SK-N-SH (cell line): ENCODE measurements at regions not wholly inside any gene's neighbourhood (a gene's known extent, or its start where the extent isn't known, plus 50 kb on each side); places are given as distances from the start of the nearest gene placed in this dataset.

Experiments used
- CTCF ChIA-PET: fragments of 300-600, 350-600 bp; formaldehyde crosslinking; extraction: SDS; loops from one replicate; lab custom pipeline; 2021; lab: Yijun Ruan, JAX
- POLR2A ChIA-PET: fragments of 350-600 bp; sonication (Branson Sonifier 250); formaldehyde crosslinking; extraction: SDS; loops from one replicate; lab custom pipeline; 2020; ENCODE audit warnings: antibody characterized with exemption, inconsistent platforms; lab: Yijun Ruan, JAX
- DNase-seq: peaks from one replicate; pipeline ENCODE4 v3.0.0; 2012
- H2AFZ ChIP-seq: fragments of 200-600 bp; sonication (generic); 2 replicates; pipeline ENCODE4 v1.8.1; 2016; ENCODE audit warnings: antibody characterized with exemption, mild to moderate bottlenecking, low read depth
- H3F3A ChIP-seq: fragments of 200-600 bp; sonication (generic); replicated peaks from 2 replicates; pipeline ENCODE3; 2016; ENCODE audit warnings: antibody characterized with exemption, mild to moderate bottlenecking; ENCODE audit not compliant: insufficient read depth
- H3K27ac ChIP-seq, 2 experiments: fragments of 200-500 bp in 1 of 2; fragments of 200-600 bp in 1 of 2; sonication (Bioruptor generic) in 1 of 2; sonication (generic), shearing (Covaris generic) in 1 of 2; 2 replicates each; pipeline versions ENCODE4 v1.5.1 to v1.6.1; 2014 to 2016; ENCODE audit warnings: low read depth in 2 of 2, inconsistent platforms in 1 of 2, low read length in 1 of 2, mild to moderate bottlenecking in 1 of 2, mixed read lengths in 1 of 2
- H3K27me3 ChIP-seq: fragments of 200-600 bp; sonication (generic), shearing (Covaris generic); 2 replicates; pipeline ENCODE4 v1.6.1; 2016; ENCODE audit warnings: mixed run types; ENCODE audit not compliant: insufficient read depth
- H3K36me3 ChIP-seq, 2 experiments: fragments of 200-500 bp in 1 of 2; fragments of 200-600 bp in 1 of 2; sonication (Bioruptor generic) in 1 of 2; sonication (generic) in 1 of 2; replicated peaks in 1 of 2; 2 replicates each; pipeline versions ENCODE3 to v1.5.1; 2014 to 2016; ENCODE audit warnings: low read length in 1 of 2, mild to moderate bottlenecking in 1 of 2; ENCODE audit not compliant: insufficient read depth in 2 of 2, control insufficient read depth in 1 of 2
- H3K4me1 ChIP-seq, 2 experiments: fragments of 200-500 bp in 1 of 2; fragments of 200-600 bp in 1 of 2; sonication (Bioruptor generic) in 1 of 2; sonication (generic), shearing (Covaris generic) in 1 of 2; 2 replicates each; pipeline versions ENCODE4 v1.5.1 to v1.6.1; 2014 to 2016; ENCODE audit warnings: low read depth in 1 of 2, low read length in 1 of 2, mixed run types in 1 of 2; ENCODE audit not compliant: insufficient read depth in 2 of 2, control insufficient read depth in 1 of 2
- H3K4me2 ChIP-seq: fragments of 200-600 bp; sonication (generic), shearing (Covaris generic); 2 replicates; pipeline ENCODE4 v1.6.1; 2017; ENCODE audit warnings: mixed run types
- H3K4me3 ChIP-seq, 2 experiments: fragments of 200-500 bp in 1 of 2; fragments of 200-600 bp in 1 of 2; sonication (Bioruptor generic) in 1 of 2; sonication (generic), shearing (Covaris generic) in 1 of 2; 2 replicates each; pipeline versions ENCODE4 v1.5.1 to v1.8.1; 2014 to 2016; ENCODE audit warnings: low read depth in 2 of 2, inconsistent platforms in 1 of 2, low read length in 1 of 2, mild to moderate bottlenecking in 1 of 2, mixed read lengths in 1 of 2, moderate library complexity in 1 of 2
- H3K79me2 ChIP-seq: fragments of 200-600 bp; sonication (generic); 2 replicates; pipeline ENCODE4 v1.8.1; 2017; ENCODE audit warnings: mild to moderate bottlenecking; ENCODE audit not compliant: insufficient read depth
- H3K9ac ChIP-seq: fragments of 200-600 bp; sonication (generic); 2 replicates; pipeline ENCODE4 v1.6.1; 2017; ENCODE audit warnings: mixed run types
- H3K9me2 ChIP-seq: fragments of 200-600 bp; sonication (generic); 2 replicates; pipeline ENCODE4 v1.6.1; 2017; ENCODE audit warnings: mixed run types
- H3K9me3 ChIP-seq: fragments of 200-600 bp; sonication (generic); 2 replicates; pipeline ENCODE4 v1.6.1; 2017; ENCODE audit warnings: mixed run types, mild to moderate bottlenecking, moderate library complexity
- H4K20me1 ChIP-seq: fragments of 200-600 bp; sonication (generic); 2 replicates; pipeline ENCODE4 v1.6.1; 2017; ENCODE audit warnings: mild to moderate bottlenecking, mixed run types; ENCODE audit not compliant: insufficient read depth
- CHD2 ChIP-seq: fragments of 150-350 bp; IDR thresholded peaks from 2 replicates; pipeline ENCODE4 v1.6.1; 2018; ENCODE audit warnings: low read length; ENCODE audit not compliant: partially characterized antibody
- EP300 ChIP-seq, 2 experiments: IDR thresholded peaks; 2 replicates each; pipeline versions ENCODE4 v1.4.0 to v1.6.1; 2012; ENCODE audit warnings: borderline replicate concordance in 1 of 2, low read depth in 1 of 2, low read length in 1 of 2
- EZH2phosphoT487 ChIP-seq: fragments of 200-600 bp; sonication (generic); IDR thresholded peaks from 2 replicates; pipeline ENCODE4 v1.6.1; 2017; ENCODE audit warnings: low read depth, mixed run types, mild to moderate bottlenecking, antibody characterized with exemption, moderate library complexity, borderline replicate concordance
- FOSL2 ChIP-seq: IDR thresholded peaks from 2 replicates; pipeline ENCODE4 v1.4.0; 2012; ENCODE audit warnings: low read depth, mild to moderate bottlenecking, moderate library complexity, borderline replicate concordance
- FOXJ3 ChIP-seq: sonication (generic); formaldehyde crosslinking; IDR thresholded peaks from 2 replicates; pipeline ENCODE4 v1.5.1; 2020; ENCODE audit warnings: mild to moderate bottlenecking, missing genetic modification reagents
- FOXM1 ChIP-seq: IDR thresholded peaks from 2 replicates; pipeline ENCODE4 v1.4.0; 2012; ENCODE audit warnings: low read depth, mild to moderate bottlenecking
- GABPA ChIP-seq: IDR thresholded peaks from 2 replicates; pipeline ENCODE4 v1.4.0; 2012; ENCODE audit warnings: low read depth, mild to moderate bottlenecking
- GATA2 ChIP-seq: sonication (generic); formaldehyde crosslinking; IDR thresholded peaks from 2 replicates; pipeline ENCODE4 v1.5.0; 2020; ENCODE audit warnings: mild to moderate bottlenecking, missing genetic modification reagents
- JUND ChIP-seq: IDR thresholded peaks from 2 replicates; pipeline ENCODE4 v1.4.0; 2012
- MEF2A ChIP-seq: IDR thresholded peaks from 2 replicates; pipeline ENCODE4 v1.4.0; 2012; ENCODE audit warnings: low read depth, borderline replicate concordance
- NFIC ChIP-seq: IDR thresholded peaks from 2 replicates; pipeline ENCODE4 v1.4.0; 2012; ENCODE audit warnings: borderline replicate concordance
- RCOR1 ChIP-seq: fragments of 150-350 bp; IDR thresholded peaks from 2 replicates; pipeline ENCODE4 v1.6.1; 2017; ENCODE audit warnings: antibody characterized with exemption, low read length
- RFX5 ChIP-seq: IDR thresholded peaks from 2 replicates; pipeline ENCODE4 v1.6.1; 2012; ENCODE audit warnings: mild to moderate bottlenecking, improper control_type of control experiment, low read length
- SIN3A ChIP-seq: IDR thresholded peaks from 2 replicates; pipeline ENCODE4 v1.6.1; 2012; ENCODE audit warnings: low read depth, mild to moderate bottlenecking, low read length, moderate library complexity, borderline replicate concordance
- TAF1 ChIP-seq: IDR thresholded peaks from 2 replicates; pipeline ENCODE4 v1.6.1; 2012; ENCODE audit warnings: low read depth, mild to moderate bottlenecking, low read length, moderate library complexity, borderline replicate concordance
- TCF12 ChIP-seq: IDR thresholded peaks from 2 replicates; pipeline ENCODE4 v1.4.0; 2012
- YY1 ChIP-seq: IDR thresholded peaks from 2 replicates; pipeline ENCODE4 v1.4.0; 2012; ENCODE audit warnings: low read depth, mild to moderate bottlenecking
- TF ChIP-seq, protein P1 (sequence below): fragments of 200-600 bp; sonication (generic); IDR thresholded peaks from 2 replicates; pipeline ENCODE4 v1.6.1; 2017; ENCODE audit warnings: antibody characterized with exemption, mild to moderate bottlenecking, moderate library complexity
- TF ChIP-seq, protein P2 (sequence below): fragments of 150-350 bp; IDR thresholded peaks from 2 replicates; pipeline ENCODE4 v1.6.1; 2016; ENCODE audit warnings: mild to moderate bottlenecking, low read depth, low read length
- TF ChIP-seq, protein P3 (sequence below): IDR thresholded peaks from 2 replicates; pipeline ENCODE4; 2012

DNA sequence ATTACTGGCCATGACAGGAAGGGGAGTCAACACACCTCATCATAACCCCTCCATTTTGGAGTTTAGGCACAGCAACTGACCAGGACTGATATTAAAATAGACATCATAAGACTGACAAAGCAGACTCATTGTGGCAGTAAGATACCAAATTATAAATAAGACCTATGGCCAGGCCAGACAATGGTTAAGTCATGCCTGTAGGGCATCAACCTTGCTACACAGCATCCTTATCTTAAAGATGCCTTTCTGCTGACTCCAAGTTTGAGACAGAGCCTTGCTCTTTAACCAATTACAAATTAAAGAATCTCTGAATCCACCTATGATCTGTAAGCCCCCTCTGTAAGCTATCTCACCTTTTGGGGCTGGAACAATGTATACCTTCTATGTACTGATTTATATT is 65.5 kb downstream of the VCX2 start:
- Histone ChIP-seq H3K79me2 (no peaks in the 10 kb centered on the region), H3K4me2 (no peak overlapping the region), H3F3A (no peaks in the 10 kb centered on the region), H3K9ac (no peak overlapping the region), H3K4me1 (no peaks in the 10 kb centered on the region), H3K9me3 (no peaks in the 10 kb centered on the region), H3K27me3 (no peaks in the 10 kb centered on the region), H2AFZ (no peak overlapping the region)
- ChIA-PET CTCF (no interaction called here), POLR2A (no interaction called here)
- DNase-seq, result no peak
- TF ChIP-seq GATA2 (CRISPR knock-in tag) (no peak), NFIC (no peak), FOSL2 (no peak), YY1 (no peak), TCF12 (no peak), RFX5 (no peak), EZH2phosphoT487 (no peak), FOXJ3 (no peak), JUND (no peak), EP300 (IDR thresholded peaks at IDR 0.05; ENCODE audit: borderline replicate concordance in 1 of 2, low read depth in 1 of 2, low read length in 1 of 2) (no peak), RCOR1 (no peak), SIN3A (no peak), TAF1 (no peak), FOXM1 (no peak), CHD2 (no peak), GABPA (no peak), MEF2A (no peak)
- TF ChIP-seq, protein P1, sequence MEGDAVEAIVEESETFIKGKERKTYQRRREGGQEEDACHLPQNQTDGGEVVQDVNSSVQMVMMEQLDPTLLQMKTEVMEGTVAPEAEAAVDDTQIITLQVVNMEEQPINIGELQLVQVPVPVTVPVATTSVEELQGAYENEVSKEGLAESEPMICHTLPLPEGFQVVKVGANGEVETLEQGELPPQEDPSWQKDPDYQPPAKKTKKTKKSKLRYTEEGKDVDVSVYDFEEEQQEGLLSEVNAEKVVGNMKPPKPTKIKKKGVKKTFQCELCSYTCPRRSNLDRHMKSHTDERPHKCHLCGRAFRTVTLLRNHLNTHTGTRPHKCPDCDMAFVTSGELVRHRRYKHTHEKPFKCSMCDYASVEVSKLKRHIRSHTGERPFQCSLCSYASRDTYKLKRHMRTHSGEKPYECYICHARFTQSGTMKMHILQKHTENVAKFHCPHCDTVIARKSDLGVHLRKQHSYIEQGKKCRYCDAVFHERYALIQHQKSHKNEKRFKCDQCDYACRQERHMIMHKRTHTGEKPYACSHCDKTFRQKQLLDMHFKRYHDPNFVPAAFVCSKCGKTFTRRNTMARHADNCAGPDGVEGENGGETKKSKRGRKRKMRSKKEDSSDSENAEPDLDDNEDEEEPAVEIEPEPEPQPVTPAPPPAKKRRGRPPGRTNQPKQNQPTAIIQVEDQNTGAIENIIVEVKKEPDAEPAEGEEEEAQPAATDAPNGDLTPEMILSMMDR, result no peak
- TF ChIP-seq, protein P2, sequence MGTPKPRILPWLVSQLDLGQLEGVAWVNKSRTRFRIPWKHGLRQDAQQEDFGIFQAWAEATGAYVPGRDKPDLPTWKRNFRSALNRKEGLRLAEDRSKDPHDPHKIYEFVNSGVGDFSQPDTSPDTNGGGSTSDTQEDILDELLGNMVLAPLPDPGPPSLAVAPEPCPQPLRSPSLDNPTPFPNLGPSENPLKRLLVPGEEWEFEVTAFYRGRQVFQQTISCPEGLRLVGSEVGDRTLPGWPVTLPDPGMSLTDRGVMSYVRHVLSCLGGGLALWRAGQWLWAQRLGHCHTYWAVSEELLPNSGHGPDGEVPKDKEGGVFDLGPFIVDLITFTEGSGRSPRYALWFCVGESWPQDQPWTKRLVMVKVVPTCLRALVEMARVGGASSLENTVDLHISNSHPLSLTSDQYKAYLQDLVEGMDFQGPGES, result no peak
- TF ChIP-seq, protein P3, sequence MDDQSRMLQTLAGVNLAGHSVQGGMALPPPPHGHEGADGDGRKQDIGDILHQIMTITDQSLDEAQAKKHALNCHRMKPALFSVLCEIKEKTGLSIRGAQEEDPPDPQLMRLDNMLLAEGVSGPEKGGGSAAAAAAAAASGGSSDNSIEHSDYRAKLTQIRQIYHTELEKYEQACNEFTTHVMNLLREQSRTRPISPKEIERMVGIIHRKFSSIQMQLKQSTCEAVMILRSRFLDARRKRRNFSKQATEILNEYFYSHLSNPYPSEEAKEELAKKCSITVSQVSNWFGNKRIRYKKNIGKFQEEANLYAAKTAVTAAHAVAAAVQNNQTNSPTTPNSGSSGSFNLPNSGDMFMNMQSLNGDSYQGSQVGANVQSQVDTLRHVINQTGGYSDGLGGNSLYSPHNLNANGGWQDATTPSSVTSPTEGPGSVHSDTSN, result no peak
- TF ChIP-seq, all 33 proteins: peak for 0
- no peaks in the 10 kb centered on the region for H4K20me1 ChIP-seq
- H3K4me3 ChIP-seq, result no peak overlapping the region
- no peak overlapping the region for H3K27ac ChIP-seq
- no peaks in the 10 kb centered on the region for H3K9me2 ChIP-seq
- H3K36me3 ChIP-seq, result no peaks in the 10 kb centered on the region
